Aorta (tissue), 5 donors: ENCODE measurements at regions not wholly inside any gene's neighbourhood (a gene's known extent, or its start where the extent isn't known, plus 50 kb on each side); places are given as distances from the start of the nearest gene placed in this dataset.

Experiments
- ATAC-seq: fragments of 200-7000 bp; cut with Tn5 transposase; one replicate; pipeline ENCODE4 v1.9.1; 2022; ENCODE audit warnings: moderate library complexity; ENCODE audit not compliant: low FRiP score
- DNase-seq, 2 donors: peaks; one replicate each; pipeline ENCODE4 v3.0.0-alpha.2; 2020
- H3K27ac ChIP-seq, 2 donors: one replicate each; pipeline ENCODE4 v1.5.1; 2013; ENCODE audit warnings: low read length in 2 of 2, mild to moderate bottlenecking in 2 of 2, moderate library complexity in 2 of 2, control low read depth in 1 of 2, inconsistent platforms in 1 of 2, low read depth in 1 of 2
- H3K27me3 ChIP-seq, 2 donors: one replicate each; pipeline ENCODE4 v1.6.1; 2013; ENCODE audit warnings: control low read depth in 1 of 2, low read length in 1 of 2, mild to moderate bottlenecking in 1 of 2, moderate library complexity in 1 of 2; ENCODE audit not compliant: insufficient read depth in 2 of 2, control insufficient read depth in 1 of 2
- H3K36me3 ChIP-seq, 2 donors: one replicate each; pipeline ENCODE4 v1.6.1; 2013; ENCODE audit warnings: control low read depth in 1 of 2, low read length in 1 of 2, mild to moderate bottlenecking in 1 of 2; ENCODE audit not compliant: insufficient read depth in 2 of 2, control insufficient read depth in 1 of 2
- H3K4me1 ChIP-seq, 2 donors: one replicate each; pipeline ENCODE4 v1.6.1; 2013; ENCODE audit warnings: low read length in 2 of 2, control low read depth in 1 of 2, mild to moderate bottlenecking in 1 of 2, moderate library complexity in 1 of 2; ENCODE audit not compliant: insufficient read depth in 2 of 2, control insufficient read depth in 1 of 2
- H3K4me3 ChIP-seq, 2 donors: one replicate each; pipeline ENCODE4 v1.5.1; 2013; ENCODE audit warnings: low read length in 2 of 2, control low read depth in 1 of 2, mild to moderate bottlenecking in 1 of 2
- H3K9me3 ChIP-seq: one replicate; pipeline ENCODE4 v1.6.1; 2013; ENCODE audit warnings: mild to moderate bottlenecking, low read length; ENCODE audit not compliant: control insufficient read depth
- WGBS, 2 donors: extraction: QIAGEN DNeasy Blood & Tissue Kit; methylation state at CpG; one replicate each; pipeline ENCODE4 v1.1.7; 2013; 5-methylcytosine and 5-hydroxymethylcytosine counted together
- intact Hi-C, 2 donors: fragments of 100-400 bp; cut with DNase I; formaldehyde crosslinking; loops; one replicate each; pipeline versions ENCODE4 v1.14.2 to v1.15.0; 2022
- donor health status: healthy with polysubstance abuse.
- donor health status: Bipolar disorder and iron deficiency.
- donor health status: DM: no; HTN: no; CAD: no.
- donor health status: DM: no; HTN: no; CAD: no.
- donor health status: DM: yes; HTN: yes; CAD: no.

GRCh38 chr6:41443616-41444525 lies 102.3 kb upstream of the FOXP4 start:
- DNase-seq (no peak), ATAC-seq (peak; percentile 66)
- WGBS, 2 donors: 54 to 57% methylated on average over 15 of the region's 15 CpGs
- Histone ChIP-seq H3K27me3 (no peaks in the 10 kb centered on the region), H3K4me3 (no peak overlapping the region), H3K9me3 (no peaks in the 10 kb centered on the region), H3K27ac (no peak overlapping the region), H3K36me3 (no peaks in the 10 kb centered on the region), H3K4me1 (no peaks in the 10 kb centered on the region)
- intact Hi-C loops: no loop called here

DNA sequence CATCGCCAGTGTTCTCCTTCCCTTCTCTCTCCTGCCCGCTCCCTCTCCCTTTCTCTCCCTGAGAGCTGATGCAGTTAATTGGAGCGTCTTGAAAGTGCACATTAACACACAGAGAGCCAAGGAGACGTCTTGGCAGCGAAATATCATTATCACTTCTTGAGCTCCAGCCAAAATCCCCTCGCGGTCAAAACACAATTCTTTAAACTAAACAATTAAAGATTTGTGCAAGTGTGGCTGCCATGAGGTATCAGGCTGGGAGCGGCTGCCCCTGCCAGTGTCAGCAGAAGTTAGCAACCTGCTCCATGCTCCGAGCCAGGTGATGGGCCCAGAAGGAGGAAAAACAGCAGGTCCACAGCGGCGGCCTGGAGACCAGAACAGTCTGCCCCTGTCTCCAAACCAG lies 100.9 kb upstream of the FOXP4 start:
- Histone ChIP-seq H3K27me3 (no peaks in the 10 kb centered on the region), H3K4me1 (no peaks in the 10 kb centered on the region), H3K4me3 (no peak overlapping the region), H3K27ac (no peak overlapping the region), H3K36me3 (no peaks in the 10 kb centered on the region), H3K9me3 (no peaks in the 10 kb centered on the region)
- intact Hi-C loops: no loop called here
- DNase-seq (no peak), ATAC-seq (no peak)
- WGBS, 2 donors: 81 to 82% methylated on average over 11 of the region's 11 CpGs

GRCh38 chr6:41446132-41446531 lies 100.0 kb upstream of the FOXP4 start:
- intact Hi-C loops: no loop called here
- Histone ChIP-seq H3K9me3 (no peaks in the 10 kb centered on the region), H3K4me3 (no peak overlapping the region), H3K27ac (no peak overlapping the region), H3K36me3 (no peaks in the 10 kb centered on the region), H3K27me3 (no peaks in the 10 kb centered on the region), H3K4me1 (no peaks in the 10 kb centered on the region)
- WGBS, 2 donors: 96 to 97% methylated on average over 4 of the region's 4 CpGs
- ATAC-seq (no peak), DNase-seq (no peak)

GRCh38 chr6:41446907-41447545 lies 99.2 kb upstream of the FOXP4 start:
- H3K36me3 ChIP-seq: no peaks in the 10 kb centered on the region
- no peak overlapping the region for H3K27ac ChIP-seq
- no peak for DNase-seq
- H3K9me3 ChIP-seq: no peaks in the 10 kb centered on the region
- no peak overlapping the region for H3K4me3 ChIP-seq
- H3K4me1 ChIP-seq: no peaks in the 10 kb centered on the region
- no peak for ATAC-seq
- intact Hi-C loops: no loop called here
- H3K27me3 ChIP-seq: no peaks in the 10 kb centered on the region
- 90 to 94% methylated on average over 8 of the region's 8 CpGs for WGBS, 2 donors

GRCh38 chr6:41448256-41448655 lies 97.9 kb upstream of the FOXP4 start:
- Histone ChIP-seq H3K27me3 (no peaks in the 10 kb centered on the region), H3K9me3 (no peaks in the 10 kb centered on the region), H3K4me1 (no peaks in the 10 kb centered on the region), H3K4me3 (no peak overlapping the region), H3K36me3 (no peaks in the 10 kb centered on the region), H3K27ac (no peak overlapping the region)
- DNase-seq: no peak
- WGBS, 2 donors: 98 to 100% methylated on average over 1 of the region's 1 CpG
- intact Hi-C loops: no loop called here
- no peak for ATAC-seq

DNA sequence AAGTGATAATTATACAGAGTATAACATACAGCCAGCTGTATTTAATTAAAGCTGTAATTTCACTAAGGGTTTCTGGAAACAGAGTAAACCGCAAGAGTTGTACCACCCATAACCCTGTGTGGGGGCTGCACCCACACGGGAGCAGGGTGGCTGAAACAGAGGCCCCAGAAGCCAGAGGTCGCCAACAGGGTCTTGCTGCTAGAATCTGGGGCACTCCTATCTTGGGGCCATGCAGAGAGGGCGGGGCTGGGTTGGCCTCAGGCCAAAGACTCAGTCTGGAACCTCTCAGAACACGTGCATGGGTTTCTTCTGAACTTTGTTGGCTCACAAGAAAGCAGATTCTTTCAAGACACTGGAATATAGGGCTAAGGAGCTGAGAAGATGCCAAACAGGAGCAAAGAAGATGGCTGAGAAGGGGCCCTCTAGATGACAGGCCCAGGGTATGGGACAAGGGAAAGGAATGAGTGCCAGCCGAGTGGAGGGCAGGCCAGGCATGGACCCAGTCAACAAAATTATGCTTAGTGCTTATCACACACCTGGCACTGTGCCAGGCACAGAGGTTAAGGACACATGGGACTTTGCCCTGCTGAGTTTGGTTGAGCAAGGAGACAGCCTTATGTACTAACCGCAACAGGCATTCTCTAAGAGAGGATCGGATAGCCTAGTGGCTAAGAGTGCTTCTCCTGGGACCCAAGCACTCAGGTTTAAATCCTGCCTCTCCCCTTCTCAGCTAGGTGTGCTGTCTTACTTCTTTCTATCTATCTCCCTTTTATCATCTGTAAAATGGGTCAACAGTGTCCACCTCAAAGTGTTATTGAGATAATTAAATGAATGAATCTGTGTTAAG lies 96.6 kb upstream of the FOXP4 start:
- Histone ChIP-seq H3K4me3 (no peak overlapping the region), H3K4me1 (no peaks in the 10 kb centered on the region), H3K27ac (no peak overlapping the region), H3K36me3 (no peaks in the 10 kb centered on the region), H3K9me3 (no peaks in the 10 kb centered on the region), H3K27me3 (no peaks in the 10 kb centered on the region)
- ATAC-seq (no peak), DNase-seq (no peak)
- 66 to 72% methylated on average over 8 of the region's 8 CpGs for WGBS, 2 donors
- intact Hi-C loops: loop anchor here in 1 of 2 donors (5.0 kb wide), 1 partner anchor 98 kb away; the partner anchor contains the start of gene FOXP4

DNA sequence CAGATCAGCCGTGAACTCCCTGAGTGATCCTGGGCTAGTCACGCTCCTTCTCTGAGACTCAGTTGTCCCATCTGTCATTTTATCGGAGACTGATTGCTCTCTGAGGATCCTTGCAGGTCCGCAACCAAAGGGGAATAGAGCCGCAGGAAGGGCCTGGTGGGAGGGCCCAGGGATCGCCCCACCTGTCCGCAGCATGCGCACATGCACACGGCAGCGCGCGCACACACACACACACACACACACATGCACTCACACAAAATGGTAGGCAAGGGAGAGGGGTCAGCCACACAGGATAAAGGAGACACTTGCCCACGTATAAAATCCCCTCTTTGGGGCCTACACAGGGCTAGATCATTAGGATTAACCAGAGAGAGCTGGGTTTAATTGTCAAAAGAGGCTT lies 95.6 kb upstream of the FOXP4 start:
- Histone ChIP-seq H3K4me1 (no peaks in the 10 kb centered on the region), H3K27ac (no peak overlapping the region), H3K36me3 (no peaks in the 10 kb centered on the region), H3K4me3 (no peak overlapping the region), H3K27me3 (no peaks in the 10 kb centered on the region), H3K9me3 (no peaks in the 10 kb centered on the region)
- no peak for ATAC-seq
- 92 to 93% methylated on average over 13 of the region's 13 CpGs for WGBS, 2 donors
- intact Hi-C loops: loop anchor here in 1 of 2 donors (5.0 kb wide), 1 partner anchor 97 kb away; the partner anchor contains the start of gene FOXP4
- no peak for DNase-seq

GRCh38 chr6:41451039-41451438 lies 95.1 kb upstream of the FOXP4 start:
- 16 to 18% methylated on average over 9 of the region's 9 CpGs for WGBS, 2 donors
- Histone ChIP-seq H3K27me3 (no peaks in the 10 kb centered on the region), H3K4me1 (no peaks in the 10 kb centered on the region), H3K27ac (no peak overlapping the region), H3K36me3 (no peaks in the 10 kb centered on the region), H3K9me3 (no peaks in the 10 kb centered on the region), H3K4me3 (no peak overlapping the region)
- intact Hi-C loops: loop anchor here in 1 of 2 donors (5.0 kb wide), 1 partner anchor 96 kb away; the partner anchor contains the start of gene FOXP4
- peak in 1 of 2 donors; percentile 50 for DNase-seq
- ATAC-seq: no peak
